Sigmoid colon (tissue), 4 donors: ENCODE measurements at regions not wholly inside any gene's neighbourhood (a gene's known extent, or its start where the extent isn't known, plus 50 kb on each side); places are given as distances from the start of the nearest gene placed in this dataset.

ENCODE experiments used
- EP300 ChIP-seq, 4 donors: sonication (generic); formaldehyde crosslinking; IDR thresholded peaks; one replicate each; pipeline ENCODE4 v1.6.1; 2017; ENCODE audit warnings: antibody characterized with exemption in 4 of 4
- POLR2A ChIP-seq, 2 donors: fragments of 450-650 bp; IDR thresholded peaks; one replicate each; pipeline ENCODE4 v1.6.1; 2016; ENCODE audit warnings: antibody characterized with exemption in 2 of 2, mild to moderate bottlenecking in 2 of 2, moderate library complexity in 2 of 2
- POLR2AphosphoS5 ChIP-seq, 4 donors: sonication (generic); formaldehyde crosslinking; IDR thresholded peaks; one replicate each; pipeline ENCODE4 v1.6.1; 2017; ENCODE audit warnings: antibody characterized with exemption in 4 of 4
- TF ChIP-seq, protein P1 (sequence below), 4 experiments: fragments of 450-650 bp in 3 of 4; fragments of 200-600 bp in 1 of 4; IDR thresholded peaks; one replicate each; pipeline ENCODE4 v1.5.1; 2016 to 2019; ENCODE audit warnings: antibody characterized with exemption in 4 of 4, mild to moderate bottlenecking in 3 of 4, moderate library complexity in 2 of 4

DNA sequence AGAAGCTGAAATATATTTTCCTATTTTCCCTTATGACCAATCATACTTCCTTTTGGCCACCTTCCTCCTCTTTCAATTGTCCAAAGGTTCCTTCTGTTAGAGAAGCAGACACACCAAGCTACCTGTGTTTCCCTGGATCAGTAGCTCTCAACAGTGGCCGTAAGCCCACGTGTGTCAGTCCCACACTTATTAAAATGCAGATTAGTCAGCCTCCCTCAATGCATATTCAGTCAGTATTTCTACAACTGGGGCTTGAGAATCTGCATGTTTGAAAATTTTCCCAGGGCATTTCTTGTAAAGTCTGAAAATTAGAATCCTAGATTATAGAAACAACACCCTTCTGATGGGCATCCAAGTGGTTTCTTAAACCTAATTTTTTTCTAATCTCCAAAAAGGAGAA lies 54.0 kb upstream of the ITPRID2 start:
- TF ChIP-seq, protein P1, sequence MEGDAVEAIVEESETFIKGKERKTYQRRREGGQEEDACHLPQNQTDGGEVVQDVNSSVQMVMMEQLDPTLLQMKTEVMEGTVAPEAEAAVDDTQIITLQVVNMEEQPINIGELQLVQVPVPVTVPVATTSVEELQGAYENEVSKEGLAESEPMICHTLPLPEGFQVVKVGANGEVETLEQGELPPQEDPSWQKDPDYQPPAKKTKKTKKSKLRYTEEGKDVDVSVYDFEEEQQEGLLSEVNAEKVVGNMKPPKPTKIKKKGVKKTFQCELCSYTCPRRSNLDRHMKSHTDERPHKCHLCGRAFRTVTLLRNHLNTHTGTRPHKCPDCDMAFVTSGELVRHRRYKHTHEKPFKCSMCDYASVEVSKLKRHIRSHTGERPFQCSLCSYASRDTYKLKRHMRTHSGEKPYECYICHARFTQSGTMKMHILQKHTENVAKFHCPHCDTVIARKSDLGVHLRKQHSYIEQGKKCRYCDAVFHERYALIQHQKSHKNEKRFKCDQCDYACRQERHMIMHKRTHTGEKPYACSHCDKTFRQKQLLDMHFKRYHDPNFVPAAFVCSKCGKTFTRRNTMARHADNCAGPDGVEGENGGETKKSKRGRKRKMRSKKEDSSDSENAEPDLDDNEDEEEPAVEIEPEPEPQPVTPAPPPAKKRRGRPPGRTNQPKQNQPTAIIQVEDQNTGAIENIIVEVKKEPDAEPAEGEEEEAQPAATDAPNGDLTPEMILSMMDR (IDR thresholded peaks at IDR 0.05), result no peak
- TF ChIP-seq EP300 (IDR thresholded peaks at IDR 0.05) (no peak), POLR2AphosphoS5 (IDR thresholded peaks at IDR 0.05) (no peak), POLR2A (IDR thresholded peaks at IDR 0.05) (no peak)
